ENCODE measurements at regions not wholly inside any gene's neighbourhood (a gene's known extent, or its start where the extent isn't known, plus 50 kb on each side); places are given as distances from the start of the nearest gene placed in this dataset.

DNA sequence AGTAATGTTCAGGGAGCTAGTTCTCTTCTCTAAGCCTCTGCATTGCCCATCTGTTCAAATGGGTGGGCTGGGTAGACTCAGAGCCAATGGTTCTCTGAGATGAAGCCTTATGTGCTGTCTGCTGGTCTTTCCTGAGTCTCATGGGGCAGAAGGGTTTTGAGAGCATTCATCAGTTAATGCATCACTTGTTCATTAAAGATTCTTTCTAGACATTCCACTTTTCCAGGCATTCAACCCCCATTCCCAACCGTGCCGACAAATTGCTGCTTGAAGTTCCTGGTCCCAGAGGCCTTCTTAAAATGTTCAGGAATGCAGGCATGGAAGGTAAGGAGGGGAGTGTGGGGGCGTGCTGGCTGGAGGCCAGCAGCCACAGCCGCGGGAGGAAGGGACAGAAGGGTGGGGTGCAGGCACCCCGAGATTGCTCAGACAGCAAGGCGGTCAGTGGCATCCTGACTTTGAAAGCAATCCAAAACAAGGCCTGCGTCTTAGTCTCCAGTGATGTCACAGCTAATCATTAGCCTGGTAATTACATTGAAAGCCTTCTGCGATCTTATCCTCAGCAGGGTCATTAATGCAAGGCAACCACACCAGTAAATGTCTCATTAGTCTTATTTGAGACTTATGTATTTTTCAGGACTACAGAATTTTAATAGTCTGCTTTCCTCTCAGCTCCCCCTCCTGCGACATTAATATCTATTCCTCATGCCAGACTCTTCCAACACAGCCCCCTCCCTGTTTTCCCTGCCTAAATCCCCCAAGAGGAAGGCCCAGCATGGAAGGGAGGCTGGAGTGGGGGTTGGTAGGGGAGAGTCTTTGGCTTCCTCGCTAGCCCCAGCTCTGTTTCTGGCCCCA is 328.8 kb downstream of the MIAT start:
- no peak for TF ChIP-seq POLR2A (IDR thresholded peaks at IDR 0.05; ENCODE audit: extremely low read depth, insufficient read length)
- TF ChIP-seq, protein P1, sequence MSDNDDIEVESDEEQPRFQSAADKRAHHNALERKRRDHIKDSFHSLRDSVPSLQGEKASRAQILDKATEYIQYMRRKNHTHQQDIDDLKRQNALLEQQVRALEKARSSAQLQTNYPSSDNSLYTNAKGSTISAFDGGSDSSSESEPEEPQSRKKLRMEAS (IDR thresholded peaks at IDR 0.05; ENCODE audit: low read depth, low read length) = no peak
- TF ChIP-seq, protein P2, sequence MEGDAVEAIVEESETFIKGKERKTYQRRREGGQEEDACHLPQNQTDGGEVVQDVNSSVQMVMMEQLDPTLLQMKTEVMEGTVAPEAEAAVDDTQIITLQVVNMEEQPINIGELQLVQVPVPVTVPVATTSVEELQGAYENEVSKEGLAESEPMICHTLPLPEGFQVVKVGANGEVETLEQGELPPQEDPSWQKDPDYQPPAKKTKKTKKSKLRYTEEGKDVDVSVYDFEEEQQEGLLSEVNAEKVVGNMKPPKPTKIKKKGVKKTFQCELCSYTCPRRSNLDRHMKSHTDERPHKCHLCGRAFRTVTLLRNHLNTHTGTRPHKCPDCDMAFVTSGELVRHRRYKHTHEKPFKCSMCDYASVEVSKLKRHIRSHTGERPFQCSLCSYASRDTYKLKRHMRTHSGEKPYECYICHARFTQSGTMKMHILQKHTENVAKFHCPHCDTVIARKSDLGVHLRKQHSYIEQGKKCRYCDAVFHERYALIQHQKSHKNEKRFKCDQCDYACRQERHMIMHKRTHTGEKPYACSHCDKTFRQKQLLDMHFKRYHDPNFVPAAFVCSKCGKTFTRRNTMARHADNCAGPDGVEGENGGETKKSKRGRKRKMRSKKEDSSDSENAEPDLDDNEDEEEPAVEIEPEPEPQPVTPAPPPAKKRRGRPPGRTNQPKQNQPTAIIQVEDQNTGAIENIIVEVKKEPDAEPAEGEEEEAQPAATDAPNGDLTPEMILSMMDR (IDR thresholded peaks at IDR 0.05; ENCODE audit: low read depth, low read length) = no peak

All from NB4 (cell line).